ENCODE measurements at regions not wholly inside any gene's neighbourhood (a gene's known extent, or its start where the extent isn't known, plus 50 kb on each side); places are given as distances from the start of the nearest gene placed in this dataset.
"Not testable (repeated sequence)": the region's sequence is repeated elsewhere in the genome, so short reads cannot be mapped to it uniquely, and the experiment has no call there.

DNA sequence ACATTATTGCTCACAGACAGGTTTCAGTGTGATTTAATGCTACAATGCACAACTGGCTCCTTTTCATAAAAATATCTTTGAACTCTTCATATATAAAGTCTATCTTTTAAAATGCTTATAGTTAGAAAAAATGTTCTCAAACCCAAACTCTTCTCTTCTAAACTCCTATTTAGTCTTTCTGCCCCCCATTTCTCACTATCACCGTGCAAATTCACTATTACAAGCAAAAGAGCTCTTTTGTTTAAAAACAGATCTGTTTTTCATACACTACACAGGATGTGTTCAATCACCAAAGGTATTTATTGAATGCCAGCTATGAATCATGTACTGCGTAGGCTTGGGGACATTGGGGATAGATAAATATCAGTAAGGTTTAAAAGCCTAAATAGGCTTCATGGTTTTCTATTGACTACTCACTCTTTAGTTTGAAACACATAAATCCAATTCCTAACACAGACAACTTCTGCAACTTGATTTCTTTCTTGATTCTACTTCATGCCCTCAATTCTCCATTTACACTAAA lies 692.3 kb downstream of the C12orf50 start:
- no peak overlapping the region for H3K27ac ChIP-seq
- H3K4me1 Mint-ChIP-seq, result no peaks in the 10 kb centered on the region
- H3K36me3 Mint-ChIP-seq, result no peaks in the 10 kb centered on the region
- DNase-seq (ENCODE audit: low spot score), result no peak
- TF ChIP-seq EZH2 (IDR thresholded peaks at IDR 0.05) (no peak), EZH2phosphoT487 (IDR thresholded peaks at IDR 0.05) (no peak)
- TF ChIP-seq, protein P1, sequence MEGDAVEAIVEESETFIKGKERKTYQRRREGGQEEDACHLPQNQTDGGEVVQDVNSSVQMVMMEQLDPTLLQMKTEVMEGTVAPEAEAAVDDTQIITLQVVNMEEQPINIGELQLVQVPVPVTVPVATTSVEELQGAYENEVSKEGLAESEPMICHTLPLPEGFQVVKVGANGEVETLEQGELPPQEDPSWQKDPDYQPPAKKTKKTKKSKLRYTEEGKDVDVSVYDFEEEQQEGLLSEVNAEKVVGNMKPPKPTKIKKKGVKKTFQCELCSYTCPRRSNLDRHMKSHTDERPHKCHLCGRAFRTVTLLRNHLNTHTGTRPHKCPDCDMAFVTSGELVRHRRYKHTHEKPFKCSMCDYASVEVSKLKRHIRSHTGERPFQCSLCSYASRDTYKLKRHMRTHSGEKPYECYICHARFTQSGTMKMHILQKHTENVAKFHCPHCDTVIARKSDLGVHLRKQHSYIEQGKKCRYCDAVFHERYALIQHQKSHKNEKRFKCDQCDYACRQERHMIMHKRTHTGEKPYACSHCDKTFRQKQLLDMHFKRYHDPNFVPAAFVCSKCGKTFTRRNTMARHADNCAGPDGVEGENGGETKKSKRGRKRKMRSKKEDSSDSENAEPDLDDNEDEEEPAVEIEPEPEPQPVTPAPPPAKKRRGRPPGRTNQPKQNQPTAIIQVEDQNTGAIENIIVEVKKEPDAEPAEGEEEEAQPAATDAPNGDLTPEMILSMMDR (IDR thresholded peaks at IDR 0.05), result no peak
- no peaks in the 10 kb centered on the region for H3K36me3 ChIP-seq
- no peaks in the 10 kb centered on the region for H3F3A ChIP-seq (ENCODE audit: low read depth)
- H3K9me3 ChIP-seq (ENCODE audit: low read depth), result no peaks in the 10 kb centered on the region
- no peak overlapping the region for H3K9ac ChIP-seq
- H3K4me3 ChIP-seq, result no peak overlapping the region
- H3K9me3 Mint-ChIP-seq, result no peaks in the 10 kb centered on the region
- H3K4me2 ChIP-seq, result no peak overlapping the region
- H3K27me3 Mint-ChIP-seq (ENCODE audit: insufficient read depth, low read depth), result no peaks in the 10 kb centered on the region
- H3K4me1 ChIP-seq, result no peaks in the 10 kb centered on the region
- H3K4me3 Mint-ChIP-seq, result no peak overlapping the region
- no peak overlapping the region for H2AFZ ChIP-seq (replicated peaks)
- no peak overlapping the region for H3K27ac Mint-ChIP-seq
- no peaks in the 10 kb centered on the region for H3K79me2 ChIP-seq (ENCODE audit: low read depth)
- no peaks in the 10 kb centered on the region for H4K20me1 ChIP-seq (ENCODE audit: low read depth)
- H3K27me3 ChIP-seq, result no peaks in the 10 kb centered on the region

DNA sequence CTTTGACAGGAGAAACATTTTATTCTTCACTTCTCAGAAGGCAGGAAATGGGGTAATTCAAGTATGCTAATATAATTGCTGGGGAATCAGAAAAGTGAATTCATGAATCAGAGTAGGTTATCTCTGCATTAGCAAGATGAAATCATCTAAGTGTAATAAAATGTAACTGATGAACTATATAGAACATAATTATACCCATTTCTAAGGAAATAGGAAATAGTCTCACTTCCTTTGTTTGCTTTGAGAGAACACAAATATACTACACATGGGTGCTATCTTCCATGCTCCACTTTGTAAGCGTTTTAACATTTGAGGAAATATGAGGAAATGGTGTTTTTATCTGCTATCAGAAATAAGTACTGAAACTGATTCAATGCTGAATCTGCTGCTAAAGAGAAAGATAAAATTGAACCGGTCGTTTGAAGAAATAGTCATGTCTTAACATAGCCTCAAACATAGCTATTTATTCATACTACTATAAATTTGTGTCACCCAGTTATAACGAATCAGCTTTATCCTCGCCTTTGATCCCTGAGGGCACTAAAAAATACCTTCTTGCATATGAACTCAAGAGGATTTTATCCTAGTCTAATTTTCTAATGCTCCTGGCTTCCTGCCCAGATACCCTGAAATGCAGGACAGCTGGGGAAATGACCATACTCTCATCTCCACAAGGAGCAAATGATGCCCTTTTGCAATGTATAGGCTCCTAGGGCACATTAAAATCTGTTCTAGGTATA lies 696.0 kb downstream of the C12orf50 start:
- Histone ChIP-seq H3F3A (ENCODE audit: low read depth) (no peaks in the 10 kb centered on the region), H3K9me3 (ENCODE audit: low read depth) (no peaks in the 10 kb centered on the region), H3K36me3 (no peaks in the 10 kb centered on the region), H2AFZ (replicated peaks) (no peak overlapping the region), H3K4me3 (no peak overlapping the region), H3K4me1 (no peaks in the 10 kb centered on the region), H3K79me2 (ENCODE audit: low read depth) (no peaks in the 10 kb centered on the region), H3K4me2 (no peak overlapping the region), H4K20me1 (ENCODE audit: low read depth) (no peaks in the 10 kb centered on the region), H3K9ac (no peak overlapping the region), H3K27me3 (no peaks in the 10 kb centered on the region), H3K27ac (no peak overlapping the region)
- TF ChIP-seq EZH2phosphoT487 (IDR thresholded peaks at IDR 0.05), result no peak
- TF ChIP-seq, protein P1 (IDR thresholded peaks at IDR 0.05), result no peak
- no peak for TF ChIP-seq EZH2 (IDR thresholded peaks at IDR 0.05)
- no peak overlapping the region for H3K27ac Mint-ChIP-seq
- DNase-seq (ENCODE audit: low spot score), result no peak
- no peak overlapping the region for H3K4me3 Mint-ChIP-seq
- H3K27me3 Mint-ChIP-seq (ENCODE audit: insufficient read depth, low read depth), result peaks cover 2% of the 10 kb centered on the region
- no peaks in the 10 kb centered on the region for H3K4me1 Mint-ChIP-seq
- H3K36me3 Mint-ChIP-seq, result no peaks in the 10 kb centered on the region
- no peaks in the 10 kb centered on the region for H3K9me3 Mint-ChIP-seq

- H3K27ac ChIP-seq; H3K4me1 Mint-ChIP-seq; H3K36me3 Mint-ChIP-seq; H3K79me2 ChIP-seq (ENCODE audit: low read depth); H3K4me1 ChIP-seq; H4K20me1 ChIP-seq (ENCODE audit: low read depth); H3K9ac ChIP-seq; H3K9me3 ChIP-seq (ENCODE audit: low read depth); H3K4me3 ChIP-seq; H3K27me3 ChIP-seq; H3K4me2 ChIP-seq; H3K4me3 Mint-ChIP-seq; H3K27ac Mint-ChIP-seq; H3K36me3 ChIP-seq; H3K9me3 Mint-ChIP-seq; H3F3A ChIP-seq (ENCODE audit: low read depth); DNase-seq (ENCODE audit: low spot score); H2AFZ ChIP-seq (replicated peaks); H3K27me3 Mint-ChIP-seq (ENCODE audit: insufficient read depth, low read depth): not testable (repeated sequence)
Observed at GRCh38 chr12:87330071-87330555, 699.1 kb downstream of the C12orf50 start.
